Liver (tissue), 3 donors: ENCODE measurements at regions not wholly inside any gene's neighbourhood (a gene's known extent, or its start where the extent isn't known, plus 50 kb on each side); places are given as distances from the start of the nearest gene placed in this dataset.
A peak's percentile ranks its signal among the peaks of the same experiment; 100 is the strongest.

Source experiments
- GABPA ChIP-seq, 2 donors: IDR thresholded peaks in 1 of 2; conservative IDR thresholded peaks in 1 of 2; 2 replicates each; pipeline ENCODE4 v1.6.1; 2016; ENCODE audit warnings: antibody characterized with exemption in 2 of 2, mild to moderate bottlenecking in 1 of 2, moderate library complexity in 1 of 2
- NR2F2 ChIP-seq: IDR thresholded peaks from 2 replicates; pipeline ENCODE4 v1.6.1; 2016; ENCODE audit warnings: antibody characterized with exemption
- RAD21 ChIP-seq, 2 donors: IDR thresholded peaks; 2 replicates each; pipeline ENCODE4 v1.6.1; 2016; ENCODE audit warnings: antibody characterized with exemption in 2 of 2, mild to moderate bottlenecking in 2 of 2
- TF ChIP-seq, protein P1 (sequence below): fragments of 150-350 bp; IDR thresholded peaks from 2 replicates; pipeline ENCODE4 v1.5.1; 2017; ENCODE audit warnings: improper control_type of control experiment, low read depth, low read length; ENCODE audit not compliant: missing input control
- TF ChIP-seq, protein P2 (sequence below): IDR thresholded peaks from 2 replicates; pipeline ENCODE4 v1.6.1; 2016; ENCODE audit warnings: antibody characterized with exemption
- TF ChIP-seq, protein P3 (sequence below): IDR thresholded peaks from 2 replicates; pipeline ENCODE4 v1.6.1; 2016; ENCODE audit warnings: antibody characterized with exemption
- TF ChIP-seq, protein P4 (sequence below): IDR thresholded peaks from 2 replicates; pipeline ENCODE4 v1.6.1; 2016; ENCODE audit warnings: antibody characterized with exemption
- donor health status: healthy.
- donor health status: healthy.

- TF ChIP-seq, protein P1, sequence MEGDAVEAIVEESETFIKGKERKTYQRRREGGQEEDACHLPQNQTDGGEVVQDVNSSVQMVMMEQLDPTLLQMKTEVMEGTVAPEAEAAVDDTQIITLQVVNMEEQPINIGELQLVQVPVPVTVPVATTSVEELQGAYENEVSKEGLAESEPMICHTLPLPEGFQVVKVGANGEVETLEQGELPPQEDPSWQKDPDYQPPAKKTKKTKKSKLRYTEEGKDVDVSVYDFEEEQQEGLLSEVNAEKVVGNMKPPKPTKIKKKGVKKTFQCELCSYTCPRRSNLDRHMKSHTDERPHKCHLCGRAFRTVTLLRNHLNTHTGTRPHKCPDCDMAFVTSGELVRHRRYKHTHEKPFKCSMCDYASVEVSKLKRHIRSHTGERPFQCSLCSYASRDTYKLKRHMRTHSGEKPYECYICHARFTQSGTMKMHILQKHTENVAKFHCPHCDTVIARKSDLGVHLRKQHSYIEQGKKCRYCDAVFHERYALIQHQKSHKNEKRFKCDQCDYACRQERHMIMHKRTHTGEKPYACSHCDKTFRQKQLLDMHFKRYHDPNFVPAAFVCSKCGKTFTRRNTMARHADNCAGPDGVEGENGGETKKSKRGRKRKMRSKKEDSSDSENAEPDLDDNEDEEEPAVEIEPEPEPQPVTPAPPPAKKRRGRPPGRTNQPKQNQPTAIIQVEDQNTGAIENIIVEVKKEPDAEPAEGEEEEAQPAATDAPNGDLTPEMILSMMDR, result peak; percentile 18
- TF ChIP-seq, protein P2, sequence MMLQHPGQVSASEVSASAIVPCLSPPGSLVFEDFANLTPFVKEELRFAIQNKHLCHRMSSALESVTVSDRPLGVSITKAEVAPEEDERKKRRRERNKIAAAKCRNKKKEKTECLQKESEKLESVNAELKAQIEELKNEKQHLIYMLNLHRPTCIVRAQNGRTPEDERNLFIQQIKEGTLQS, result no peak
- TF ChIP-seq, protein P3, sequence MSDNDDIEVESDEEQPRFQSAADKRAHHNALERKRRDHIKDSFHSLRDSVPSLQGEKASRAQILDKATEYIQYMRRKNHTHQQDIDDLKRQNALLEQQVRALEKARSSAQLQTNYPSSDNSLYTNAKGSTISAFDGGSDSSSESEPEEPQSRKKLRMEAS, result no peak
- TF ChIP-seq GABPA (IDR thresholded peaks at IDR 0.05 in 1 of 2, conservative IDR thresholded peaks at IDR 0.05 in 1 of 2) (no peak), NR2F2 (no peak), RAD21 (IDR thresholded peaks at IDR 0.05) (peak; percentile 59 to 62)
- TF ChIP-seq, protein P4, sequence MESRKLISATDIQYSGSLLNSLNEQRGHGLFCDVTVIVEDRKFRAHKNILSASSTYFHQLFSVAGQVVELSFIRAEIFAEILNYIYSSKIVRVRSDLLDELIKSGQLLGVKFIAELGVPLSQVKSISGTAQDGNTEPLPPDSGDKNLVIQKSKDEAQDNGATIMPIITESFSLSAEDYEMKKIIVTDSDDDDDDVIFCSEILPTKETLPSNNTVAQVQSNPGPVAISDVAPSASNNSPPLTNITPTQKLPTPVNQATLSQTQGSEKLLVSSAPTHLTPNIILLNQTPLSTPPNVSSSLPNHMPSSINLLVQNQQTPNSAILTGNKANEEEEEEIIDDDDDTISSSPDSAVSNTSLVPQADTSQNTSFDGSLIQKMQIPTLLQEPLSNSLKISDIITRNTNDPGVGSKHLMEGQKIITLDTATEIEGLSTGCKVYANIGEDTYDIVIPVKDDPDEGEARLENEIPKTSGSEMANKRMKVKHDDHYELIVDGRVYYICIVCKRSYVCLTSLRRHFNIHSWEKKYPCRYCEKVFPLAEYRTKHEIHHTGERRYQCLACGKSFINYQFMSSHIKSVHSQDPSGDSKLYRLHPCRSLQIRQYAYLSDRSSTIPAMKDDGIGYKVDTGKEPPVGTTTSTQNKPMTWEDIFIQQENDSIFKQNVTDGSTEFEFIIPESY, result no peak
These were observed 394.8 kb downstream of the PRDM2 start for GRCh38 chr1:14094611-14095400.
